GM18502 (cell line): ENCODE measurements at regions not wholly inside any gene's neighbourhood (a gene's known extent, or its start where the extent isn't known, plus 50 kb on each side); places are given as distances from the start of the nearest gene placed in this dataset.

Experiments
- ATAC-seq: cut with Tn5 transposase; IDR thresholded peaks from one replicate; pipeline ENCODE4 v1.9.1; 2021; ENCODE audit warnings: mild to moderate bottlenecking; ENCODE audit not compliant: unreplicated experiment, poor library complexity

- ATAC-seq, result no peak
Observed at GRCh38 chr1:218669431-218669830, 324.3 kb downstream of the TGFB2 start.

- no peak for ATAC-seq
Observed at GRCh38 chr1:218670875-218671274, 325.7 kb downstream of the TGFB2 start.

GRCh38 chr1:218671573-218671972, 326.4 kb downstream of the TGFB2 start:
- ATAC-seq, result no peak

GRCh38 chr1:218673170-218673569, 328.0 kb downstream of the TGFB2 start:
- ATAC-seq, result no peak

GRCh38 chr1:218674280-218674773, 329.2 kb downstream of the TGFB2 start:
- ATAC-seq, result no peak

GRCh38 chr1:218677026-218677425, 331.9 kb downstream of the TGFB2 start:
- ATAC-seq, result no peak

GRCh38 chr1:218679391-218679790, 334.3 kb downstream of the TGFB2 start:
- no peak for ATAC-seq

- ATAC-seq, result no peak
Observed at GRCh38 chr1:218679988-218680748, 335.0 kb downstream of the TGFB2 start.

GRCh38 chr1:218683242-218683641, 338.1 kb downstream of the TGFB2 start:
- no peak for ATAC-seq

- no peak for ATAC-seq
Observed at GRCh38 chr1:218686258-218686657, 341.1 kb downstream of the TGFB2 start.

- no peak for ATAC-seq
Observed at GRCh38 chr1:218686761-218687160, 341.6 kb downstream of the TGFB2 start.

- no peak for ATAC-seq
Observed at GRCh38 chr1:218692808-218693207, 347.7 kb downstream of the TGFB2 start.

GRCh38 chr1:218693599-218693998, 348.5 kb downstream of the TGFB2 start:
- no peak for ATAC-seq

- ATAC-seq, result no peak
Observed at GRCh38 chr1:218694085-218694484, 348.9 kb downstream of the TGFB2 start.

GRCh38 chr1:218694636-218695035, 349.5 kb downstream of the TGFB2 start:
- no peak for ATAC-seq

GRCh38 chr1:218695525-218695924, 350.4 kb downstream of the TGFB2 start:
- ATAC-seq, result no peak

- no peak for ATAC-seq
Observed at GRCh38 chr1:218698141-218698540, 353.0 kb downstream of the TGFB2 start.

GRCh38 chr1:218699421-218699820, 354.3 kb downstream of the TGFB2 start:
- no peak for ATAC-seq

- no peak for ATAC-seq
Observed at GRCh38 chr1:218699865-218700264, 354.7 kb downstream of the TGFB2 start.

GRCh38 chr1:218700666-218701065, 355.5 kb downstream of the TGFB2 start:
- no peak for ATAC-seq

- no peak for ATAC-seq
Observed at GRCh38 chr1:218701131-218701530, 356.0 kb downstream of the TGFB2 start.

- ATAC-seq, result no peak
Observed at GRCh38 chr1:218702775-218703174, 357.6 kb downstream of the TGFB2 start.
